WTC11 (cell line): ENCODE measurements at regions not wholly inside any gene's neighbourhood (a gene's known extent, or its start where the extent isn't known, plus 50 kb on each side); places are given as distances from the start of the nearest gene placed in this dataset.
"Not testable (repeated sequence)": the region's sequence is repeated elsewhere in the genome, so short reads cannot be mapped to it uniquely, and the experiment has no call there.

Source experiments
- ATAC-seq: fragments of 200-7000 bp; cut with Tn5 transposase; 2 replicates; pipeline ENCODE4 v1.10.0; 2021; ENCODE audit warnings: mild to moderate bottlenecking, moderate library complexity
- CTCF ChIA-PET: fragments of 300-600 bp; sonication (Branson Sonifier 250); formaldehyde crosslinking; loops from one replicate; lab custom pipeline; 2021; ENCODE audit warnings: antibody characterized with exemption; lab: Charles Lee
- POLR2A ChIA-PET: fragments of 350-600 bp; sonication (Branson Sonifier 250); formaldehyde crosslinking; loops from one replicate; lab custom pipeline; 2021; ENCODE audit warnings: antibody characterized with exemption; lab: Charles Lee
- DNase-seq: peaks from one replicate; pipeline ENCODE4 v3.0.0; 2021; ENCODE audit warnings: low spot score
- H3K27ac Mint-ChIP-seq: 2 replicates; pipeline ENCODE4 v1.8.0; 2021; ENCODE audit warnings: mixed read lengths
- H3K27me3 Mint-ChIP-seq: 2 replicates; pipeline ENCODE4 v1.8.0; 2021; ENCODE audit warnings: low read depth, mild to moderate bottlenecking, moderate library complexity, mixed read lengths
- H3K36me3 Mint-ChIP-seq: 2 replicates; pipeline ENCODE4 v1.8.0; 2021; ENCODE audit warnings: mixed read lengths
- H3K4me1 Mint-ChIP-seq: 2 replicates; pipeline ENCODE4 v1.8.0; 2022; ENCODE audit warnings: mixed read lengths
- H3K4me3 Mint-ChIP-seq: 2 replicates; pipeline ENCODE4 v1.8.0; 2021; ENCODE audit warnings: mild to moderate bottlenecking, moderate library complexity, mixed read lengths
- H3K9me3 Mint-ChIP-seq: 2 replicates; pipeline ENCODE4 v1.8.0; 2021; ENCODE audit warnings: mixed read lengths
- ATF1 ChIP-seq: sonication (generic); formaldehyde crosslinking; IDR thresholded peaks from 2 replicates; pipeline ENCODE4 v1.8.1; 2023; ENCODE audit warnings: mild to moderate bottlenecking, moderate library complexity, missing genetic modification reagents
- ATF6 ChIP-seq: sonication (generic); formaldehyde crosslinking; IDR thresholded peaks from 2 replicates; pipeline ENCODE4 v1.8.1; 2023; ENCODE audit warnings: mild to moderate bottlenecking, missing genetic modification reagents
- CREB1 ChIP-seq: sonication (generic); formaldehyde crosslinking; IDR thresholded peaks from 2 replicates; pipeline ENCODE4 v1.8.0; 2023; ENCODE audit warnings: mild to moderate bottlenecking, missing genetic modification reagents
- EMX1 ChIP-seq: fragments of 250-450 bp; sonication (Bioruptor Pico); IDR thresholded peaks from 2 replicates; pipeline ENCODE4 v1.8.0; 2021; ENCODE audit warnings: mild to moderate bottlenecking
- FOXJ3 ChIP-seq: sonication (generic); formaldehyde crosslinking; IDR thresholded peaks from 2 replicates; pipeline ENCODE4 v1.9.0; 2021; ENCODE audit warnings: missing genetic modification reagents, mild to moderate bottlenecking, borderline replicate concordance
- FOXK1 ChIP-seq: sonication (generic); formaldehyde crosslinking; IDR thresholded peaks from 2 replicates; pipeline ENCODE4 v1.8.0; 2022; ENCODE audit warnings: mild to moderate bottlenecking, moderate library complexity, missing genetic modification reagents
- HMGA2 ChIP-seq: fragments of 250-450 bp; sonication (Bioruptor Pico); IDR thresholded peaks from 2 replicates; pipeline ENCODE4 v1.4.0; 2021; ENCODE audit warnings: mild to moderate bottlenecking, moderate library complexity
- JAZF1 ChIP-seq: fragments of 250-450 bp; sonication (Bioruptor Pico); IDR thresholded peaks from 2 replicates; pipeline ENCODE4 v1.9.0; 2021; ENCODE audit warnings: moderate library complexity, mild to moderate bottlenecking, inconsistent platforms
- JUN ChIP-seq: sonication (generic); formaldehyde crosslinking; IDR thresholded peaks from 2 replicates; pipeline ENCODE4 v1.8.0; 2023; ENCODE audit warnings: mild to moderate bottlenecking, missing genetic modification reagents
- MXD4 ChIP-seq: fragments of 250-450 bp; sonication (Bioruptor Pico); IDR thresholded peaks from 2 replicates; pipeline ENCODE4 v1.8.0; 2021; ENCODE audit warnings: mild to moderate bottlenecking, moderate library complexity, borderline replicate concordance
- MYBL2 ChIP-seq: sonication (generic); formaldehyde crosslinking; IDR thresholded peaks from 2 replicates; pipeline ENCODE4 v1.8.1; 2023; ENCODE audit warnings: mild to moderate bottlenecking, moderate library complexity, missing genetic modification reagents
- NR3C1 ChIP-seq: sonication (generic); formaldehyde crosslinking; conservative IDR thresholded peaks from 2 replicates; pipeline ENCODE4 v1.8.1; 2023; ENCODE audit warnings: low read depth, mild to moderate bottlenecking, missing genetic modification reagents
- SMAD4 ChIP-seq: sonication (generic); formaldehyde crosslinking; IDR thresholded peaks from 2 replicates; pipeline ENCODE4 v1.8.0; 2022; ENCODE audit warnings: mild to moderate bottlenecking, missing genetic modification reagents
- TEAD4 ChIP-seq: sonication (generic); formaldehyde crosslinking; IDR thresholded peaks from 2 replicates; pipeline ENCODE4 v1.8.0; 2022; ENCODE audit warnings: mild to moderate bottlenecking, missing genetic modification reagents
- TP53 ChIP-seq: sonication (generic); formaldehyde crosslinking; IDR thresholded peaks from 2 replicates; pipeline ENCODE4 v1.8.1; 2023; ENCODE audit warnings: mild to moderate bottlenecking, missing genetic modification reagents
- ZNF219 ChIP-seq: sonication (generic); formaldehyde crosslinking; IDR thresholded peaks from 2 replicates; pipeline ENCODE4 v1.8.0; 2023; ENCODE audit warnings: missing genetic modification reagents, mild to moderate bottlenecking, borderline replicate concordance
- ZNF416 ChIP-seq: fragments of 250-450 bp; sonication (Bioruptor Pico); IDR thresholded peaks from 2 replicates; pipeline ENCODE4 v1.9.0; 2021; ENCODE audit warnings: mild to moderate bottlenecking, inconsistent platforms
- TF ChIP-seq, protein P1 (sequence below): sonication (generic); formaldehyde crosslinking; conservative IDR thresholded peaks from 2 replicates; pipeline ENCODE4 v1.8.1; 2022; ENCODE audit warnings: mild to moderate bottlenecking, missing genetic modification reagents
- TF ChIP-seq, protein P2 (sequence below): sonication (generic); formaldehyde crosslinking; IDR thresholded peaks from 2 replicates; pipeline ENCODE4 v1.8.1; 2022; ENCODE audit warnings: low read depth, missing genetic modification reagents, borderline replicate concordance
- TF ChIP-seq, protein P3 (sequence below): sonication (generic); formaldehyde crosslinking; IDR thresholded peaks from 2 replicates; pipeline ENCODE4 v1.8.1; 2023; ENCODE audit warnings: mild to moderate bottlenecking, missing genetic modification reagents, moderate library complexity
- TF ChIP-seq, protein P4 (sequence below): sonication (generic); formaldehyde crosslinking; IDR thresholded peaks from 2 replicates; pipeline ENCODE4 v1.8.0; 2022; ENCODE audit warnings: mild to moderate bottlenecking, missing genetic modification reagents
- TF ChIP-seq, protein P5 (sequence below): sonication (generic); formaldehyde crosslinking; conservative IDR thresholded peaks from 2 replicates; pipeline ENCODE4 v1.8.1; 2023; ENCODE audit warnings: mild to moderate bottlenecking, low read depth, missing genetic modification reagents, moderate library complexity
- TF ChIP-seq, protein P6 (sequence below): sonication (generic); formaldehyde crosslinking; IDR thresholded peaks from 2 replicates; pipeline ENCODE4 v1.8.0; 2022; ENCODE audit warnings: mild to moderate bottlenecking, missing genetic modification reagents

DNA sequence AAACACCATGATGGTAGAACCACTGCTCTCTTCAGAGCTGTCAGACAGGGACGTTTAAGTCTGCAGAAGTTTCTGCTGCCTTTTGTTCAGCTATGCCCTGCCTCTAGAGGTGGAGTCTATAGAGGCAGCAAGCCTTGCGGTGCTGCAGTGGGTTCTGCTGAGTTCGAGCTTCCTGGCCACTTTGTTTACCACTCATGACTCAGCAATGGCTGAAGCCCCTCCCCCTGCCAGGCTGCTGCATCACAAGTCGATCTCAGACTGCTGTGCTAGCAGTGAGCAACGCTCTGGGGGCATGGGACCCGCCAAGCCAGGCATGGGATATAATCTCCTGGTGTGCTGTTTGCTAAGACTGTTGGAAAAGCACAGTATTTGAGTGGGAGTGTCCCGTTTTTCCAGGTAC lies 229.5 kb upstream of the WDFY3 start:
- CTCF ChIA-PET, H3K27me3 Mint-ChIP-seq, DNase-seq, H3K4me1 Mint-ChIP-seq, H3K27ac Mint-ChIP-seq, POLR2A ChIA-PET, ATAC-seq, H3K4me3 Mint-ChIP-seq: not testable (repeated sequence)
- Mint-ChIP-seq H3K9me3 (peaks cover 54% of the 10 kb centered on the region), H3K36me3 (peaks cover 34% of the 10 kb centered on the region)

DNA sequence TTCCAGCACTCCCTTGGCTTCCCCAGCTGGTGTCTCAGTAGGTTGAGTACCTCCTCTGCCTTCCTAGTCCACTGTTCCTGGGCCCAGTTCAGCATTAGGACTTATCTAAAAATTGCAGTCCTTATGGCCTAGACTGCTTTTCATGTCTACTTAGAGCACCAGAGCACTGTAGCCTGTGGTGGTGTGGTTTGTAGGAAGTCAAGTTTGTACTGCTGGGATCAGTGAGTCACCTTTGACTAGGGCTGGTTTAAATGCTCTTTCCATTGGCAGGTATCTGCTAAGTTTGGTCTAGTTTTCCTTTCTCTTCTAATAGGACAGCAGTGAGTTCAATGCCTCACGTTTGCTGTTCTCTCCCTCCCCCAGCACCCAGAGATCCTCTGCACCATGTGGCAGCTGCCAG lies 233.6 kb upstream of the WDFY3 start:
- TF ChIP-seq ATF6 (CRISPR knock-in tag) (no peak), FOXK1 (CRISPR knock-in tag) (no peak), CREB1 (CRISPR knock-in tag) (no peak), TP53 (CRISPR knock-in tag) (no peak), JAZF1 (CRISPR knock-in tag) (no peak), SMAD4 (CRISPR knock-in tag) (no peak), ZNF219 (CRISPR knock-in tag) (no peak), HMGA2 (CRISPR knock-in tag) (no peak), MYBL2 (CRISPR knock-in tag) (no peak), EMX1 (CRISPR knock-in tag) (no peak), TEAD4 (CRISPR knock-in tag) (no peak)
- TF ChIP-seq, protein P1, sequence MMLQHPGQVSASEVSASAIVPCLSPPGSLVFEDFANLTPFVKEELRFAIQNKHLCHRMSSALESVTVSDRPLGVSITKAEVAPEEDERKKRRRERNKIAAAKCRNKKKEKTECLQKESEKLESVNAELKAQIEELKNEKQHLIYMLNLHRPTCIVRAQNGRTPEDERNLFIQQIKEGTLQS (CRISPR knock-in tag), result no peak
- TF ChIP-seq, protein P2, sequence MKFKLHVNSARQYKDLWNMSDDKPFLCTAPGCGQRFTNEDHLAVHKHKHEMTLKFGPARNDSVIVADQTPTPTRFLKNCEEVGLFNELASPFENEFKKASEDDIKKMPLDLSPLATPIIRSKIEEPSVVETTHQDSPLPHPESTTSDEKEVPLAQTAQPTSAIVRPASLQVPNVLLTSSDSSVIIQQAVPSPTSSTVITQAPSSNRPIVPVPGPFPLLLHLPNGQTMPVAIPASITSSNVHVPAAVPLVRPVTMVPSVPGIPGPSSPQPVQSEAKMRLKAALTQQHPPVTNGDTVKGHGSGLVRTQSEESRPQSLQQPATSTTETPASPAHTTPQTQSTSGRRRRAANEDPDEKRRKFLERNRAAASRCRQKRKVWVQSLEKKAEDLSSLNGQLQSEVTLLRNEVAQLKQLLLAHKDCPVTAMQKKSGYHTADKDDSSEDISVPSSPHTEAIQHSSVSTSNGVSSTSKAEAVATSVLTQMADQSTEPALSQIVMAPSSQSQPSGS (CRISPR knock-in tag), result no peak
- TF ChIP-seq, protein P3, sequence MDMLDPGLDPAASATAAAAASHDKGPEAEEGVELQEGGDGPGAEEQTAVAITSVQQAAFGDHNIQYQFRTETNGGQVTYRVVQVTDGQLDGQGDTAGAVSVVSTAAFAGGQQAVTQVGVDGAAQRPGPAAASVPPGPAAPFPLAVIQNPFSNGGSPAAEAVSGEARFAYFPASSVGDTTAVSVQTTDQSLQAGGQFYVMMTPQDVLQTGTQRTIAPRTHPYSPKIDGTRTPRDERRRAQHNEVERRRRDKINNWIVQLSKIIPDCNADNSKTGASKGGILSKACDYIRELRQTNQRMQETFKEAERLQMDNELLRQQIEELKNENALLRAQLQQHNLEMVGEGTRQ (CRISPR knock-in tag), result no peak
- Mint-ChIP-seq H3K27ac (no peak overlapping the region), H3K4me1 (no peaks in the 10 kb centered on the region), H3K9me3 (peaks cover 39% of the 10 kb centered on the region), H3K36me3 (peaks cover 23% of the 10 kb centered on the region), H3K27me3 (peaks cover 2% of the 10 kb centered on the region; the same call in 1 of the 2 replicates), H3K4me3 (no peak overlapping the region)
- DNase-seq, result no peak
- ATAC-seq, result no peak
- CTCF ChIA-PET, result no interaction called here
- POLR2A ChIA-PET, result no interaction called here

DNA sequence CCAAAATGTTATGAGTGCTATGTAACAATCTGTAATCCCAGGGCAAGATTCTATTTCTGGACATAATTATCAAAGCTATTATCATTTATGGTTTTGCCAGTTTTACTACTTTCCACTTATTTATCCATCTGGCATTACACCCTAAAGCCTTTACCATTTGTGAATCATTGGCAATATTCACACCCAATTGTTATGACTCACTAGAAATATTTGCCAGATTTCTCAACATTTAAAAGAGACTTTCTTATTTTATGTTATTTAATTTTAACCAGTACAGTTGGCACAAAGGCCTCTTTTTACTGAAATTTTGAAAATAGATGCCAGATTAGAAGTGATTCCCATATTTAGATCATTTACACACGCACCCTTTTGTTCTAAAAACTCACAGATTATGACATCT lies 242.7 kb upstream of the WDFY3 start:
- H3K4me1 Mint-ChIP-seq, result no peaks in the 10 kb centered on the region
- POLR2A ChIA-PET, result no interaction called here
- H3K36me3 Mint-ChIP-seq, result peaks cover 3% of the 10 kb centered on the region; the same call in 1 of the 2 replicates
- H3K4me3 Mint-ChIP-seq, result no peak overlapping the region
- CTCF ChIA-PET, result no interaction called here
- peaks cover 4% of the 10 kb centered on the region for H3K27me3 Mint-ChIP-seq
- ATAC-seq (no peak), DNase-seq (no peak)
- H3K27ac Mint-ChIP-seq, result no peak overlapping the region
- H3K9me3 Mint-ChIP-seq, result peaks cover 53% of the 10 kb centered on the region
- TF ChIP-seq MYBL2 (CRISPR knock-in tag) (no peak), FOXJ3 (CRISPR knock-in tag) (no peak), JUN (CRISPR knock-in tag) (no peak), TP53 (CRISPR knock-in tag) (no peak), MXD4 (CRISPR knock-in tag) (no peak), ZNF416 (CRISPR knock-in tag) (no peak), ATF1 (CRISPR knock-in tag) (no peak), FOXK1 (CRISPR knock-in tag) (no peak), SMAD4 (CRISPR knock-in tag) (no peak), NR3C1 (CRISPR knock-in tag) (no peak)
- TF ChIP-seq, protein P4, sequence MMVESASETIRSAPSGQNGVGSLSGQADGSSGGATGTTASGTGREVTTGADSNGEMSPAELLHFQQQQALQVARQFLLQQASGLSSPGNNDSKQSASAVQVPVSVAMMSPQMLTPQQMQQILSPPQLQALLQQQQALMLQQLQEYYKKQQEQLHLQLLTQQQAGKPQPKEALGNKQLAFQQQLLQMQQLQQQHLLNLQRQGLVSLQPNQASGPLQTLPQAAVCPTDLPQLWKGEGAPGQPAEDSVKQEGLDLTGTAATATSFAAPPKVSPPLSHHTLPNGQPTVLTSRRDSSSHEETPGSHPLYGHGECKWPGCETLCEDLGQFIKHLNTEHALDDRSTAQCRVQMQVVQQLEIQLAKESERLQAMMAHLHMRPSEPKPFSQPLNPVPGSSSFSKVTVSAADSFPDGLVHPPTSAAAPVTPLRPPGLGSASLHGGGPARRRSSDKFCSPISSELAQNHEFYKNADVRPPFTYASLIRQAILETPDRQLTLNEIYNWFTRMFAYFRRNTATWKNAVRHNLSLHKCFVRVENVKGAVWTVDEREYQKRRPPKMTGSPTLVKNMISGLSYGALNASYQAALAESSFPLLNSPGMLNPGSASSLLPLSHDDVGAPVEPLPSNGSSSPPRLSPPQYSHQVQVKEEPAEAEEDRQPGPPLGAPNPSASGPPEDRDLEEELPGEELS (CRISPR knock-in tag), result no peak
- TF ChIP-seq, protein P1 (CRISPR knock-in tag), result no peak
- TF ChIP-seq, protein P5, sequence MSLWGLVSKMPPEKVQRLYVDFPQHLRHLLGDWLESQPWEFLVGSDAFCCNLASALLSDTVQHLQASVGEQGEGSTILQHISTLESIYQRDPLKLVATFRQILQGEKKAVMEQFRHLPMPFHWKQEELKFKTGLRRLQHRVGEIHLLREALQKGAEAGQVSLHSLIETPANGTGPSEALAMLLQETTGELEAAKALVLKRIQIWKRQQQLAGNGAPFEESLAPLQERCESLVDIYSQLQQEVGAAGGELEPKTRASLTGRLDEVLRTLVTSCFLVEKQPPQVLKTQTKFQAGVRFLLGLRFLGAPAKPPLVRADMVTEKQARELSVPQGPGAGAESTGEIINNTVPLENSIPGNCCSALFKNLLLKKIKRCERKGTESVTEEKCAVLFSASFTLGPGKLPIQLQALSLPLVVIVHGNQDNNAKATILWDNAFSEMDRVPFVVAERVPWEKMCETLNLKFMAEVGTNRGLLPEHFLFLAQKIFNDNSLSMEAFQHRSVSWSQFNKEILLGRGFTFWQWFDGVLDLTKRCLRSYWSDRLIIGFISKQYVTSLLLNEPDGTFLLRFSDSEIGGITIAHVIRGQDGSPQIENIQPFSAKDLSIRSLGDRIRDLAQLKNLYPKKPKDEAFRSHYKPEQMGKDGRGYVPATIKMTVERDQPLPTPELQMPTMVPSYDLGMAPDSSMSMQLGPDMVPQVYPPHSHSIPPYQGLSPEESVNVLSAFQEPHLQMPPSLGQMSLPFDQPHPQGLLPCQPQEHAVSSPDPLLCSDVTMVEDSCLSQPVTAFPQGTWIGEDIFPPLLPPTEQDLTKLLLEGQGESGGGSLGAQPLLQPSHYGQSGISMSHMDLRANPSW (CRISPR knock-in tag), result no peak
- TF ChIP-seq, protein P6, sequence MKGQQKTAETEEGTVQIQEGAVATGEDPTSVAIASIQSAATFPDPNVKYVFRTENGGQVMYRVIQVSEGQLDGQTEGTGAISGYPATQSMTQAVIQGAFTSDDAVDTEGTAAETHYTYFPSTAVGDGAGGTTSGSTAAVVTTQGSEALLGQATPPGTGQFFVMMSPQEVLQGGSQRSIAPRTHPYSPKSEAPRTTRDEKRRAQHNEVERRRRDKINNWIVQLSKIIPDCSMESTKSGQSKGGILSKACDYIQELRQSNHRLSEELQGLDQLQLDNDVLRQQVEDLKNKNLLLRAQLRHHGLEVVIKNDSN, result no peak
